Tibial nerve (tissue), 4 donors: ENCODE measurements at regions not wholly inside any gene's neighbourhood (a gene's known extent, or its start where the extent isn't known, plus 50 kb on each side); places are given as distances from the start of the nearest gene placed in this dataset.

Source experiments
- EP300 ChIP-seq, 2 donors: sonication (generic); formaldehyde crosslinking; IDR thresholded peaks; one replicate each; pipeline ENCODE4 v1.6.1; 2017; ENCODE audit warnings: antibody characterized with exemption in 2 of 2, mild to moderate bottlenecking in 1 of 2
- POLR2A ChIP-seq, 2 donors: fragments of 450-650 bp; IDR thresholded peaks; one replicate each; pipeline ENCODE4 v1.6.1; 2017; ENCODE audit warnings: antibody characterized with exemption in 2 of 2, mild to moderate bottlenecking in 2 of 2, moderate library complexity in 2 of 2
- TF ChIP-seq, protein P1 (sequence below), 5 experiments: fragments of 200-600 bp in 3 of 5; fragments of 450-650 bp in 2 of 5; sonication (generic) in 3 of 5; IDR thresholded peaks; one replicate each; pipeline ENCODE4 v1.5.1; 2016 to 2019; ENCODE audit warnings: antibody characterized with exemption in 5 of 5, mild to moderate bottlenecking in 3 of 5, moderate library complexity in 2 of 5

DNA sequence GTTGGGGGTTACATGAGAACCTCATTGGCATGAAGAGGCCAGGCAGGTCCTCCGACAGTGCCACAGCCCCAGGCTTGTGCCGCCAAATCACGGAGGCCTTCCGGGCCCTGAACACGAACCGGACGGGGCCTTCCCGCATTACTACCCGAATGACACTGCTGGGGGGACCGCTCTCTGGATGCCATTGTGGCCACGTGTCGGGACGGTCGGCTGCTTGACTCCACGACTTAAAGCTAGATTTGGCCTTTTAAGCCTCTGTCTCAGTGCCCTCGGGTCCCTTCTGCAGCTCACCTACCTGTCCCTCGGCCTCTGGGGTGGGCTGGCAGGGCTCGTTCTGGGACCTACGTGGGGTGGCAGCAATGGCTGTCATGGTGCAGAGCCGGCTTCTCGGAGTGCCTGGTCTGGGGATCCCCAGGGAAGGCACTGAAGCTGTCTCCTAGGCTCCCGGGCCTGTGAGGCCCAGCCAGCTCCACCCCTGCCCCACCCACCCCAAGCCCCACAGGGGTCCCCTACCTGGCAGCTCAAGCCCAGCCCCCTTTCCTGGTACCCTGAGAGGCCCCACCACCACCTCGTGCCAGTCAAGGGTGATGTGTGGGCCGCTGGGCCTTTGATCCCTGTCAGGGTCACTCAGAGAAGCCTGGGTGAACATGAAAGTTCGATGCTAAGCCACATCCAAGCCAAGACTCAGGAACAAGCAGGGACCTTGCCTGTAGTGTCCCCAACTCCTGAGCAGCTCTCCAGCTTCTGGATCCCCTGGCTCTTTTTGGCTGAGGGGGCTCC, 245.8 kb upstream of the SGCG start:
- TF ChIP-seq, protein P1, sequence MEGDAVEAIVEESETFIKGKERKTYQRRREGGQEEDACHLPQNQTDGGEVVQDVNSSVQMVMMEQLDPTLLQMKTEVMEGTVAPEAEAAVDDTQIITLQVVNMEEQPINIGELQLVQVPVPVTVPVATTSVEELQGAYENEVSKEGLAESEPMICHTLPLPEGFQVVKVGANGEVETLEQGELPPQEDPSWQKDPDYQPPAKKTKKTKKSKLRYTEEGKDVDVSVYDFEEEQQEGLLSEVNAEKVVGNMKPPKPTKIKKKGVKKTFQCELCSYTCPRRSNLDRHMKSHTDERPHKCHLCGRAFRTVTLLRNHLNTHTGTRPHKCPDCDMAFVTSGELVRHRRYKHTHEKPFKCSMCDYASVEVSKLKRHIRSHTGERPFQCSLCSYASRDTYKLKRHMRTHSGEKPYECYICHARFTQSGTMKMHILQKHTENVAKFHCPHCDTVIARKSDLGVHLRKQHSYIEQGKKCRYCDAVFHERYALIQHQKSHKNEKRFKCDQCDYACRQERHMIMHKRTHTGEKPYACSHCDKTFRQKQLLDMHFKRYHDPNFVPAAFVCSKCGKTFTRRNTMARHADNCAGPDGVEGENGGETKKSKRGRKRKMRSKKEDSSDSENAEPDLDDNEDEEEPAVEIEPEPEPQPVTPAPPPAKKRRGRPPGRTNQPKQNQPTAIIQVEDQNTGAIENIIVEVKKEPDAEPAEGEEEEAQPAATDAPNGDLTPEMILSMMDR (IDR thresholded peaks at IDR 0.05) = no peak
- TF ChIP-seq POLR2A (IDR thresholded peaks at IDR 0.05) (no peak), EP300 (IDR thresholded peaks at IDR 0.05) (no peak)
